C4-2B (cell line): ENCODE measurements at regions not wholly inside any gene's neighbourhood (a gene's known extent, or its start where the extent isn't known, plus 50 kb on each side); places are given as distances from the start of the nearest gene placed in this dataset.

ENCODE experiments used
- CTCF ChIP-seq: fragments of 450-650 bp; conservative IDR thresholded peaks from 2 replicates; pipeline ENCODE4 v1.5.1; 2017; ENCODE audit warnings: mild to moderate bottlenecking
- ZFX ChIP-seq: fragments of 450-650 bp; IDR thresholded peaks from 2 replicates; pipeline ENCODE4 v1.6.1; 2017

GRCh38 chr3:139286825-139287224, 57.0 kb upstream of the MRPS22 start:
- TF ChIP-seq CTCF (no peak), ZFX (no peak)
